Effector memory CD8-positive, alpha-beta T cell (primary cell): ENCODE measurements at regions not wholly inside any gene's neighbourhood (a gene's known extent, or its start where the extent isn't known, plus 50 kb on each side); places are given as distances from the start of the nearest gene placed in this dataset.

Experiments
- ATAC-seq: fragments of 150-1000 bp; cut with Tn5 transposase; replicated peaks from 2 replicates; pipeline ENCODE4 v1.10.0; 2021; ENCODE audit warnings: mild to moderate bottlenecking, moderate library complexity
- DNase-seq, 3 experiments: peaks; one replicate each; pipeline ENCODE4 v3.0.0; 2021
- H3K27ac Mint-ChIP-seq, 2 donors: one replicate each; pipeline ENCODE4 v1.8.0; 2022; ENCODE audit warnings: mild to moderate bottlenecking in 2 of 2, mixed read lengths in 2 of 2, moderate library complexity in 2 of 2
- H3K27me3 Mint-ChIP-seq, 2 donors: one replicate each; pipeline ENCODE4 v1.8.0; 2022; ENCODE audit warnings: mixed read lengths in 2 of 2
- H3K36me3 Mint-ChIP-seq: one replicate; pipeline ENCODE4 v1.8.0; 2022; ENCODE audit warnings: mild to moderate bottlenecking, moderate library complexity, mixed read lengths; ENCODE audit not compliant: insufficient read depth
- H3K4me1 Mint-ChIP-seq, 2 donors: one replicate each; pipeline ENCODE4 v1.8.0; 2022; ENCODE audit warnings: low read depth in 2 of 2, mixed read lengths in 2 of 2
- H3K4me3 Mint-ChIP-seq, 2 donors: one replicate each; pipeline ENCODE4 v1.8.0; 2022; ENCODE audit warnings: mild to moderate bottlenecking in 2 of 2, mixed read lengths in 2 of 2, moderate library complexity in 2 of 2
- H3K9me3 Mint-ChIP-seq, 2 donors: one replicate each; pipeline ENCODE4 v1.8.0; 2022; ENCODE audit warnings: mixed read lengths in 2 of 2

GRCh38 chr10:10295537-10295936 lies 722.1 kb upstream of the CELF2 start:
- ATAC-seq = no peak
- Mint-ChIP-seq H3K4me3 (no peak overlapping the region), H3K27ac (no peak overlapping the region), H3K9me3 (peaks cover 0 to 4% of the 10 kb centered on the region in 2 donors), H3K27me3 (no peaks in the 10 kb centered on the region), H3K36me3 (no peaks in the 10 kb centered on the region), H3K4me1 (no peaks in the 10 kb centered on the region)
- no peak for DNase-seq

GRCh38 chr10:10302689-10303088 lies 715.0 kb upstream of the CELF2 start:
- DNase-seq (no peak), ATAC-seq (no peak)
- Mint-ChIP-seq H3K36me3 (peaks cover 3% of the 10 kb centered on the region), H3K27ac (no peak overlapping the region), H3K4me1 (no peaks in the 10 kb centered on the region), H3K9me3 (peaks cover 0 to 3% of the 10 kb centered on the region in 2 donors), H3K27me3 (no peaks in the 10 kb centered on the region), H3K4me3 (no peak overlapping the region)

GRCh38 chr10:10307036-10307435 lies 710.6 kb upstream of the CELF2 start:
- peaks cover 0 to 1% of the 10 kb centered on the region in 2 donors for H3K9me3 Mint-ChIP-seq

GRCh38 chr10:10307551-10307950 lies 710.1 kb upstream of the CELF2 start:
- Mint-ChIP-seq H3K27ac (no peak overlapping the region), H3K27me3 (no peaks in the 10 kb centered on the region), H3K9me3 (peaks cover 0 to 1% of the 10 kb centered on the region in 2 donors), H3K4me3 (no peak overlapping the region), H3K36me3 (peaks cover 6% of the 10 kb centered on the region), H3K4me1 (no peaks in the 10 kb centered on the region)
- ATAC-seq = no peak
- no peak for DNase-seq

More at GRCh38 chr10:10307036-10307435, 710.6 kb upstream of the CELF2 start:
- Mint-ChIP-seq H3K4me1 (no peaks in the 10 kb centered on the region), H3K27me3 (no peaks in the 10 kb centered on the region), H3K36me3 (peaks cover 6% of the 10 kb centered on the region), H3K27ac (no peak overlapping the region), H3K4me3 (no peak overlapping the region)
- DNase-seq = no peak
- no peak for ATAC-seq

GRCh38 chr10:10310498-10310897 lies 707.2 kb upstream of the CELF2 start:
- H3K4me3 Mint-ChIP-seq = no peak overlapping the region
- H3K4me1 Mint-ChIP-seq = no peaks in the 10 kb centered on the region
- no peak overlapping the region for H3K27ac Mint-ChIP-seq
- ATAC-seq (no peak), DNase-seq (no peak)
- H3K27me3 Mint-ChIP-seq = no peaks in the 10 kb centered on the region
- peaks cover 0 to 1% of the 10 kb centered on the region in 2 donors for H3K9me3 Mint-ChIP-seq
- H3K36me3 Mint-ChIP-seq = peaks cover 6% of the 10 kb centered on the region

- Mint-ChIP-seq H3K9me3 (peaks cover 0 to 1% of the 10 kb centered on the region in 2 donors), H3K4me3 (no peak overlapping the region), H3K36me3 (peaks cover 6% of the 10 kb centered on the region), H3K27ac (no peak overlapping the region), H3K27me3 (no peaks in the 10 kb centered on the region), H3K4me1 (no peaks in the 10 kb centered on the region)
- ATAC-seq = no peak
- no peak for DNase-seq
Observed at GRCh38 chr10:10311966-10312365, 705.7 kb upstream of the CELF2 start.

GRCh38 chr10:10313149-10313835 lies 704.4 kb upstream of the CELF2 start:
- Mint-ChIP-seq H3K27ac (no peak overlapping the region), H3K4me1 (no peaks in the 10 kb centered on the region), H3K4me3 (no peak overlapping the region), H3K9me3 (peaks cover 0 to 1% of the 10 kb centered on the region in 2 donors), H3K27me3 (no peaks in the 10 kb centered on the region), H3K36me3 (peaks cover 3% of the 10 kb centered on the region)
- ATAC-seq = no peak
- DNase-seq = no peak

GRCh38 chr10:10314626-10315025 lies 703.0 kb upstream of the CELF2 start:
- H3K36me3 Mint-ChIP-seq = peaks cover 3% of the 10 kb centered on the region
- no peaks in the 10 kb centered on the region for H3K9me3 Mint-ChIP-seq
- no peak for DNase-seq
- ATAC-seq = no peak
- no peak overlapping the region for H3K4me3 Mint-ChIP-seq
- no peaks in the 10 kb centered on the region for H3K4me1 Mint-ChIP-seq
- H3K27ac Mint-ChIP-seq = no peak overlapping the region
- no peaks in the 10 kb centered on the region for H3K27me3 Mint-ChIP-seq

- no peaks in the 10 kb centered on the region for H3K4me1 Mint-ChIP-seq
- no peak for DNase-seq
- ATAC-seq = no peak
- H3K27ac Mint-ChIP-seq = no peak overlapping the region
- H3K27me3 Mint-ChIP-seq = no peaks in the 10 kb centered on the region
- H3K36me3 Mint-ChIP-seq = peaks cover 3% of the 10 kb centered on the region
- no peak overlapping the region for H3K4me3 Mint-ChIP-seq
- H3K9me3 Mint-ChIP-seq = no peaks in the 10 kb centered on the region
Observed at GRCh38 chr10:10315989-10316388, 701.7 kb upstream of the CELF2 start.

GRCh38 chr10:10317151-10317550 lies 700.5 kb upstream of the CELF2 start:
- no peak for DNase-seq
- Mint-ChIP-seq H3K4me1 (no peaks in the 10 kb centered on the region), H3K27me3 (no peaks in the 10 kb centered on the region), H3K27ac (no peak overlapping the region), H3K36me3 (no peaks in the 10 kb centered on the region), H3K9me3 (no peaks in the 10 kb centered on the region), H3K4me3 (no peak overlapping the region)
- no peak for ATAC-seq

GRCh38 chr10:10318856-10319255 lies 698.8 kb upstream of the CELF2 start:
- no peaks in the 10 kb centered on the region for H3K36me3 Mint-ChIP-seq
- ATAC-seq (no peak), DNase-seq (no peak)
- H3K9me3 Mint-ChIP-seq = peaks cover 0 to under 1% of the 10 kb centered on the region in 2 donors
- no peak overlapping the region for H3K27ac Mint-ChIP-seq
- no peaks in the 10 kb centered on the region for H3K4me1 Mint-ChIP-seq
- H3K27me3 Mint-ChIP-seq = no peaks in the 10 kb centered on the region
- no peak overlapping the region for H3K4me3 Mint-ChIP-seq

GRCh38 chr10:10320956-10321355 lies 696.7 kb upstream of the CELF2 start:
- no peaks in the 10 kb centered on the region for H3K4me1 Mint-ChIP-seq
- H3K36me3 Mint-ChIP-seq = no peaks in the 10 kb centered on the region
- H3K27me3 Mint-ChIP-seq = no peaks in the 10 kb centered on the region
- ATAC-seq (no peak), DNase-seq (no peak)
- no peak overlapping the region for H3K27ac Mint-ChIP-seq
- H3K9me3 Mint-ChIP-seq = peaks cover 0 to 1% of the 10 kb centered on the region in 2 donors
- no peak overlapping the region for H3K4me3 Mint-ChIP-seq

GRCh38 chr10:10326116-10326515 lies 691.6 kb upstream of the CELF2 start:
- Mint-ChIP-seq H3K27ac (no peak overlapping the region), H3K4me3 (no peak overlapping the region), H3K9me3 (peaks cover 0 to 1% of the 10 kb centered on the region in 2 donors), H3K36me3 (no peaks in the 10 kb centered on the region), H3K4me1 (no peaks in the 10 kb centered on the region), H3K27me3 (no peaks in the 10 kb centered on the region)
- DNase-seq (no peak), ATAC-seq (no peak)

- no peaks in the 10 kb centered on the region for H3K36me3 Mint-ChIP-seq
- H3K4me1 Mint-ChIP-seq = no peaks in the 10 kb centered on the region
- H3K27me3 Mint-ChIP-seq = no peaks in the 10 kb centered on the region
- H3K27ac Mint-ChIP-seq = no peak overlapping the region
- ATAC-seq = no peak
- H3K4me3 Mint-ChIP-seq = no peak overlapping the region
- DNase-seq = no peak
- peaks cover 0 to 1% of the 10 kb centered on the region in 2 donors for H3K9me3 Mint-ChIP-seq
Observed at GRCh38 chr10:10327934-10328333, 689.7 kb upstream of the CELF2 start.
